HFFc6 (cell line): ENCODE measurements at regions not wholly inside any gene's neighbourhood (a gene's known extent, or its start where the extent isn't known, plus 50 kb on each side); places are given as distances from the start of the nearest gene placed in this dataset.

Source experiments
- DNase-seq: peaks from one replicate; pipeline ENCODE4 v3.0.0-alpha.2; 2018
- H3K27ac Mint-ChIP-seq: 2 replicates; pipeline ENCODE4 v1.8.0; 2020; ENCODE audit warnings: mild to moderate bottlenecking, mixed read lengths
- H3K27me3 Mint-ChIP-seq: 2 replicates; pipeline ENCODE4 v1.8.0; 2021; ENCODE audit warnings: mild to moderate bottlenecking, moderate library complexity, mixed read lengths; ENCODE audit not compliant: insufficient read depth
- H3K36me3 Mint-ChIP-seq: 2 replicates; pipeline ENCODE4 v1.8.0; 2021; ENCODE audit warnings: low read depth, mixed read lengths
- H3K4me1 Mint-ChIP-seq: 2 replicates; pipeline ENCODE4 v1.8.0; 2020; ENCODE audit warnings: low read depth, mixed read lengths
- H3K4me3 Mint-ChIP-seq: 2 replicates; pipeline ENCODE4 v1.8.0; 2020; ENCODE audit warnings: mild to moderate bottlenecking, moderate library complexity, mixed read lengths
- H3K9me3 Mint-ChIP-seq: 2 replicates; pipeline ENCODE4 v1.8.0; 2020; ENCODE audit warnings: mild to moderate bottlenecking, mixed read lengths
- CTCF ChIP-seq: fragments of 200-600 bp; sonication (generic); IDR thresholded peaks from 2 replicates; pipeline ENCODE4 v1.5.0; 2021; ENCODE audit warnings: antibody characterized with exemption, mild to moderate bottlenecking

- no peak overlapping the region for H3K4me3 Mint-ChIP-seq
- H3K4me1 Mint-ChIP-seq = peaks cover 49% of the 10 kb centered on the region
- H3K27me3 Mint-ChIP-seq = no peaks in the 10 kb centered on the region; the same call in 1 of the 2 replicates
- peak overlapping the region; percentile 77 for H3K27ac Mint-ChIP-seq
- TF ChIP-seq CTCF = no peak
- peak; percentile 82 for DNase-seq
- H3K9me3 Mint-ChIP-seq = no peaks in the 10 kb centered on the region
- H3K36me3 Mint-ChIP-seq = no peaks in the 10 kb centered on the region
These were observed 139.3 kb upstream of the ARHGAP5 start for GRCh38 chr14:31937730-31938346.

- no peak for TF ChIP-seq CTCF
- no peak for DNase-seq
- Mint-ChIP-seq H3K27ac (no peak overlapping the region), H3K4me3 (no peak overlapping the region), H3K4me1 (peaks cover 30% of the 10 kb centered on the region), H3K36me3 (no peaks in the 10 kb centered on the region), H3K27me3 (peaks cover 5% of the 10 kb centered on the region), H3K9me3 (no peaks in the 10 kb centered on the region)
These were observed 137.2 kb upstream of the ARHGAP5 start for GRCh38 chr14:31939934-31940333.

GRCh38 chr14:31941487-31941886 is 135.6 kb upstream of the ARHGAP5 start:
- Mint-ChIP-seq H3K9me3 (no peaks in the 10 kb centered on the region), H3K4me3 (no peak overlapping the region), H3K27ac (no peak overlapping the region), H3K27me3 (peaks cover 5% of the 10 kb centered on the region), H3K36me3 (no peaks in the 10 kb centered on the region), H3K4me1 (peaks cover 15% of the 10 kb centered on the region)
- no peak for DNase-seq
- no peak for TF ChIP-seq CTCF

GRCh38 chr14:31942166-31942841 is 134.8 kb upstream of the ARHGAP5 start:
- no peak overlapping the region for H3K4me3 Mint-ChIP-seq
- H3K27ac Mint-ChIP-seq = no peak overlapping the region
- no peaks in the 10 kb centered on the region for H3K9me3 Mint-ChIP-seq
- H3K27me3 Mint-ChIP-seq = peaks cover 5% of the 10 kb centered on the region
- no peaks in the 10 kb centered on the region for H3K36me3 Mint-ChIP-seq
- no peak for DNase-seq
- H3K4me1 Mint-ChIP-seq = peaks cover 10% of the 10 kb centered on the region
- TF ChIP-seq CTCF = no peak

GRCh38 chr14:31943217-31943799 is 133.8 kb upstream of the ARHGAP5 start:
- TF ChIP-seq CTCF = no peak
- peaks cover 5% of the 10 kb centered on the region for H3K27me3 Mint-ChIP-seq
- H3K27ac Mint-ChIP-seq = no peak overlapping the region
- DNase-seq = no peak
- H3K9me3 Mint-ChIP-seq = no peaks in the 10 kb centered on the region
- no peak overlapping the region for H3K4me3 Mint-ChIP-seq
- H3K4me1 Mint-ChIP-seq = peaks cover 5% of the 10 kb centered on the region; the same call in 1 of the 2 replicates
- H3K36me3 Mint-ChIP-seq = no peaks in the 10 kb centered on the region
